ENCODE measurements at regions not wholly inside any gene's neighbourhood (a gene's known extent, or its start where the extent isn't known, plus 50 kb on each side); places are given as distances from the start of the nearest gene placed in this dataset.
"Not testable (repeated sequence)": the region's sequence is repeated elsewhere in the genome, so short reads cannot be mapped to it uniquely, and the experiment has no call there.

GRCh38 chr1:67542747-67543146, 112.5 kb upstream of the SERBP1 start:
- no peak for DNase-seq (ENCODE audit: extremely low read depth, low read depth)

GRCh38 chr1:67544921-67545320, 114.7 kb upstream of the SERBP1 start:
- no peak for TF ChIP-seq CTCF (IDR thresholded peaks at IDR 0.05; ENCODE audit: low read depth, low read length)
- DNase-seq (ENCODE audit: extremely low read depth, low read depth): no peak

More at GRCh38 chr1:67542747-67543146, 112.5 kb upstream of the SERBP1 start:
- no peak for TF ChIP-seq CTCF (IDR thresholded peaks at IDR 0.05; ENCODE audit: low read depth, low read length)

GRCh38 chr1:67545364-67545763, 115.2 kb upstream of the SERBP1 start:
- DNase-seq (ENCODE audit: extremely low read depth, low read depth): no peak

GRCh38 chr1:67551375-67551774, 121.2 kb upstream of the SERBP1 start:
- TF ChIP-seq CTCF (IDR thresholded peaks at IDR 0.05; ENCODE audit: low read depth, low read length): no peak
- no peak for DNase-seq (ENCODE audit: extremely low read depth, low read depth)

More at GRCh38 chr1:67545364-67545763, 115.2 kb upstream of the SERBP1 start:
- TF ChIP-seq CTCF (IDR thresholded peaks at IDR 0.05; ENCODE audit: low read depth, low read length): no peak

- no peak for DNase-seq (ENCODE audit: extremely low read depth, low read depth)
- TF ChIP-seq CTCF (IDR thresholded peaks at IDR 0.05; ENCODE audit: low read depth, low read length): no peak
Measured at GRCh38 chr1:67552336-67552759, 122.1 kb upstream of the SERBP1 start.

- DNase-seq (ENCODE audit: extremely low read depth, low read depth): not testable (repeated sequence)
Measured at GRCh38 chr1:67554204-67554603, 124.0 kb upstream of the SERBP1 start.

- no peak for TF ChIP-seq CTCF (IDR thresholded peaks at IDR 0.05; ENCODE audit: low read depth, low read length)
- no peak for DNase-seq (ENCODE audit: extremely low read depth, low read depth)
Measured at GRCh38 chr1:67555461-67556296, 125.5 kb upstream of the SERBP1 start.

Measured in AG09319 (cell line).